Astrocyte (in vitro differentiated cells and primary cell): ENCODE measurements at regions not wholly inside any gene's neighbourhood (a gene's known extent, or its start where the extent isn't known, plus 50 kb on each side); places are given as distances from the start of the nearest gene placed in this dataset.

ENCODE experiments used
- EZH2 ChIP-seq: IDR thresholded peaks from 2 replicates; pipeline ENCODE4 v1.6.1; 2012; ENCODE audit warnings: mild to moderate bottlenecking, low read length, inconsistent platforms; ENCODE audit not compliant: insufficient read depth
- TF ChIP-seq, protein P1 (sequence below): IDR thresholded peaks from 2 replicates; pipeline ENCODE4 v1.5.1; 2011; ENCODE audit warnings: low read depth, mild to moderate bottlenecking, inconsistent platforms, low read length, moderate library complexity; ENCODE audit not compliant: insufficient read depth

DNA sequence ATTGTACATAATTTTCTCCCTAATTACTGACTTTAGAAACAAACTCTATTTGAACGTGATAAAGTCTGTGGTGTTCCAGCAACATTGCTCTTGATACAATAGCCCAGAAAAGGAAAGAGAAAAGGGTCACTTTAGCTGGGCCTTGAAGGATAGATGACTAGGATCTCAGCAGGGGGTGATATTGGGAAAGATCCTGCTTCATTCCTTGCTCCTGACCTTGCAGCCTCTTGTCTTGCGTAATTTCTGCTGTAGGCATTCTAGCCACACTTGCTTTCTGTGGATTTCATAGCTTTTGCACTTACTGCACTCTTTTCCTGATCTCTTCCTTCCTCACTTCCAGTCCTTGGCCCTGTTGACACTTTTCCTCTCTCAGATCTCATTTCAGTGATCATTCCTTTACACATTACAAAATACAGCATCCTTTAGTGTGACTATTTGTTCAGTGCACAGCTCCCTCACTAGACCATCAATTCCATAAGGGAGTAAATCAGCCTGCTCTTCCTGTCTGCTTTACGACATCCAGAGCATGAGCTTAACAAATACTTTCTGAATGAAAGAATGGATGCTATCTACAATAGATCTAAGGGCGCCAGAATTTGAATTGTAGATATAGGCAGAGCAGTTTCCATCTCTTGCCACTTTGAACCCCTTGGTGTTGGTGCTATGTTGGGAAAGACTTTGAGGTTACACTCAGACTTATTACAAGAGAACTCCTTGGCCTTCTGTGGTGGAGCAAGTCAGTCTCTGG lies 559.6 kb upstream of the MDFIC2 start:
- TF ChIP-seq EZH2, result no peak
- TF ChIP-seq, protein P1, sequence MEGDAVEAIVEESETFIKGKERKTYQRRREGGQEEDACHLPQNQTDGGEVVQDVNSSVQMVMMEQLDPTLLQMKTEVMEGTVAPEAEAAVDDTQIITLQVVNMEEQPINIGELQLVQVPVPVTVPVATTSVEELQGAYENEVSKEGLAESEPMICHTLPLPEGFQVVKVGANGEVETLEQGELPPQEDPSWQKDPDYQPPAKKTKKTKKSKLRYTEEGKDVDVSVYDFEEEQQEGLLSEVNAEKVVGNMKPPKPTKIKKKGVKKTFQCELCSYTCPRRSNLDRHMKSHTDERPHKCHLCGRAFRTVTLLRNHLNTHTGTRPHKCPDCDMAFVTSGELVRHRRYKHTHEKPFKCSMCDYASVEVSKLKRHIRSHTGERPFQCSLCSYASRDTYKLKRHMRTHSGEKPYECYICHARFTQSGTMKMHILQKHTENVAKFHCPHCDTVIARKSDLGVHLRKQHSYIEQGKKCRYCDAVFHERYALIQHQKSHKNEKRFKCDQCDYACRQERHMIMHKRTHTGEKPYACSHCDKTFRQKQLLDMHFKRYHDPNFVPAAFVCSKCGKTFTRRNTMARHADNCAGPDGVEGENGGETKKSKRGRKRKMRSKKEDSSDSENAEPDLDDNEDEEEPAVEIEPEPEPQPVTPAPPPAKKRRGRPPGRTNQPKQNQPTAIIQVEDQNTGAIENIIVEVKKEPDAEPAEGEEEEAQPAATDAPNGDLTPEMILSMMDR, result no peak
